Nephron progenitor cell (in vitro differentiated cells): ENCODE measurements at regions not wholly inside any gene's neighbourhood (a gene's known extent, or its start where the extent isn't known, plus 50 kb on each side); places are given as distances from the start of the nearest gene placed in this dataset.

ENCODE experiments used
- DNase-seq: peaks from one replicate; pipeline ENCODE4 v3.0.0; 2021
- H3K27ac Mint-ChIP-seq: 2 replicates; pipeline ENCODE4 v1.8.0; 2021; ENCODE audit warnings: mild to moderate bottlenecking, moderate library complexity, mixed read lengths
- H3K27me3 Mint-ChIP-seq: 2 replicates; pipeline ENCODE4 v1.8.0; 2021; ENCODE audit warnings: mild to moderate bottlenecking, low read depth, mixed read lengths; ENCODE audit not compliant: poor library complexity
- H3K36me3 Mint-ChIP-seq: 2 replicates; pipeline ENCODE4 v1.8.0; 2021; ENCODE audit warnings: low read depth, mixed read lengths
- H3K4me1 Mint-ChIP-seq: 2 replicates; pipeline ENCODE4 v1.8.0; 2021; ENCODE audit warnings: mixed read lengths
- H3K4me3 Mint-ChIP-seq: 2 replicates; pipeline ENCODE4 v1.8.0; 2021; ENCODE audit warnings: mild to moderate bottlenecking, moderate library complexity, mixed read lengths
- H3K9me3 Mint-ChIP-seq: 2 replicates; pipeline ENCODE4 v1.8.0; 2021; ENCODE audit warnings: mild to moderate bottlenecking, moderate library complexity, mixed read lengths
- TF ChIP-seq, protein P1 (sequence below): fragments of 200-600 bp; sonication (generic); IDR thresholded peaks from 2 replicates; pipeline ENCODE4 v1.5.0; 2021; ENCODE audit warnings: antibody characterized with exemption

- no peak overlapping the region for H3K27ac Mint-ChIP-seq
- H3K4me3 Mint-ChIP-seq: no peak overlapping the region
- H3K27me3 Mint-ChIP-seq: no peaks in the 10 kb centered on the region
- DNase-seq: no peak
- H3K36me3 Mint-ChIP-seq: no peaks in the 10 kb centered on the region
- no peaks in the 10 kb centered on the region for H3K9me3 Mint-ChIP-seq
- peaks cover 57% of the 10 kb centered on the region for H3K4me1 Mint-ChIP-seq
- TF ChIP-seq, protein P1, sequence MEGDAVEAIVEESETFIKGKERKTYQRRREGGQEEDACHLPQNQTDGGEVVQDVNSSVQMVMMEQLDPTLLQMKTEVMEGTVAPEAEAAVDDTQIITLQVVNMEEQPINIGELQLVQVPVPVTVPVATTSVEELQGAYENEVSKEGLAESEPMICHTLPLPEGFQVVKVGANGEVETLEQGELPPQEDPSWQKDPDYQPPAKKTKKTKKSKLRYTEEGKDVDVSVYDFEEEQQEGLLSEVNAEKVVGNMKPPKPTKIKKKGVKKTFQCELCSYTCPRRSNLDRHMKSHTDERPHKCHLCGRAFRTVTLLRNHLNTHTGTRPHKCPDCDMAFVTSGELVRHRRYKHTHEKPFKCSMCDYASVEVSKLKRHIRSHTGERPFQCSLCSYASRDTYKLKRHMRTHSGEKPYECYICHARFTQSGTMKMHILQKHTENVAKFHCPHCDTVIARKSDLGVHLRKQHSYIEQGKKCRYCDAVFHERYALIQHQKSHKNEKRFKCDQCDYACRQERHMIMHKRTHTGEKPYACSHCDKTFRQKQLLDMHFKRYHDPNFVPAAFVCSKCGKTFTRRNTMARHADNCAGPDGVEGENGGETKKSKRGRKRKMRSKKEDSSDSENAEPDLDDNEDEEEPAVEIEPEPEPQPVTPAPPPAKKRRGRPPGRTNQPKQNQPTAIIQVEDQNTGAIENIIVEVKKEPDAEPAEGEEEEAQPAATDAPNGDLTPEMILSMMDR: no peak
Measured at GRCh38 chr9:72471096-72471495, 50.3 kb upstream of the TMC1 start.

- Mint-ChIP-seq H3K36me3 (no peaks in the 10 kb centered on the region), H3K4me1 (peaks cover 71% of the 10 kb centered on the region), H3K4me3 (no peak overlapping the region), H3K9me3 (no peaks in the 10 kb centered on the region), H3K27ac (peak overlapping the region; percentile 77), H3K27me3 (no peaks in the 10 kb centered on the region)
- TF ChIP-seq, protein P1: no peak
- no peak for DNase-seq
Measured at GRCh38 chr9:72467766-72468738, 53.4 kb upstream of the TMC1 start.

GRCh38 chr9:72465593-72465984 lies 55.8 kb upstream of the TMC1 start:
- Mint-ChIP-seq H3K36me3 (no peaks in the 10 kb centered on the region), H3K27ac (no peak overlapping the region)

DNA sequence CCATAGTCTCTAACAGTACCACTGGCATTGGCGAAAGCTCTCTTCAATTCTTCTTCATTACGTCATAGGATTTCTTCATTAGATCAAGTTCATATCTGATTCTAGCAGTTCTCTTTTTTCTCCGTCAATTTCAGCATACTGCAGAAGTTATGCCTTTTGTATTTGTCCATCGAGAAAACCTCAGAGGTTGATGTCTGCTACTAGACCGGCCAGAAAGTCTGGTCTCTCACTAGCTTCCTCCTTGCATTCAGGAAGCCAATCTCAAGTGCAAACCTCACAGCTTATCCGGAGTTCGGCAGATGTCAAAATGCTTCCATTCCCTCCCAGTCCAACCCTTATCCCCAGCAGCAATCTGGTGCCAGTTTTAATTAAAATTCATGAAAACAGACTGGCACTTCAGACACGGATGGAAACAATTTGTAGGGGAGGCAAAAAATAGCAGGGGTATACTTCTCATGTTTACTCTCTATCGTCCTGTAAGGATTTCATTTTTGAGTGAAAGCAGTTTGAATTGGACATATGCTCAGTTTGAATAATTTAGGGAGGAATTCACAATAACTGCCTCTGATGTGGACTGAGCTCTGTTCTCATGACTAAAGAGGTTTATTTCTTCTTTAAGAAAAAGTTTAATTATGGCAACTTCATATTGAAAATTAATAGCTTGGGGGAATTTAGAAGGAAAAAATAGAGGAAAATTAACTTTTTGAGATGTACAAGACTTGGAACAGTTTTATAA lies 56.4 kb upstream of the TMC1 start:
- no peak overlapping the region for H3K4me3 Mint-ChIP-seq
- peaks cover 93% of the 10 kb centered on the region for H3K4me1 Mint-ChIP-seq
- no peak overlapping the region for H3K27ac Mint-ChIP-seq
- no peaks in the 10 kb centered on the region for H3K27me3 Mint-ChIP-seq
- no peaks in the 10 kb centered on the region for H3K9me3 Mint-ChIP-seq
- no peak for DNase-seq
- H3K36me3 Mint-ChIP-seq: no peaks in the 10 kb centered on the region
- TF ChIP-seq, protein P1: no peak

More at GRCh38 chr9:72465593-72465984, 55.8 kb upstream of the TMC1 start:
- no peaks in the 10 kb centered on the region for H3K27me3 Mint-ChIP-seq
- H3K9me3 Mint-ChIP-seq: no peaks in the 10 kb centered on the region
- TF ChIP-seq, protein P1: no peak
- H3K4me3 Mint-ChIP-seq: no peak overlapping the region
- peaks cover 89% of the 10 kb centered on the region for H3K4me1 Mint-ChIP-seq
- DNase-seq: no peak

- Mint-ChIP-seq H3K27ac (peak overlapping the region; percentile 6), H3K9me3 (no peaks in the 10 kb centered on the region), H3K4me1 (peaks cover 92% of the 10 kb centered on the region), H3K4me3 (peak overlapping the region; percentile 2), H3K36me3 (no peaks in the 10 kb centered on the region), H3K27me3 (no peaks in the 10 kb centered on the region)
- TF ChIP-seq, protein P1: no peak
- DNase-seq: no peak
Measured at GRCh38 chr9:72462340-72462739, 59.1 kb upstream of the TMC1 start.
